NCI-H146 treated with DMSO at 0.1 percent for 48 hours (cell line): ENCODE measurements at regions not wholly inside any gene's neighbourhood (a gene's known extent, or its start where the extent isn't known, plus 50 kb on each side); places are given as distances from the start of the nearest gene placed in this dataset.

Source experiments
- DNase-seq: peaks from one replicate; lab custom pipeline; 2025; ENCODE audit not compliant: unreplicated experiment; lab: John Stamatoyannopoulos, UW

- DNase-seq: no peak
Observed at GRCh38 chr12:76706101-76706500, 57.8 kb upstream of the ZDHHC17 start.

GRCh38 chr12:76706761-76707160 is 57.2 kb upstream of the ZDHHC17 start:
- no peak for DNase-seq

- no peak for DNase-seq
Observed at GRCh38 chr12:76707772-76708171, 56.1 kb upstream of the ZDHHC17 start.

GRCh38 chr12:76708296-76708695 is 55.6 kb upstream of the ZDHHC17 start:
- DNase-seq: no peak

- DNase-seq: no peak
Observed at GRCh38 chr12:76711241-76711640, 52.7 kb upstream of the ZDHHC17 start.

- DNase-seq: no peak
Observed at GRCh38 chr12:76713130-76713529, 50.8 kb upstream of the ZDHHC17 start.

GRCh38 chr12:76713986-76714385 is 49.9 kb upstream of the ZDHHC17 start:
- no peak for DNase-seq
